EL (cell line): ENCODE measurements at regions not wholly inside any gene's neighbourhood (a gene's known extent, or its start where the extent isn't known, plus 50 kb on each side); places are given as distances from the start of the nearest gene placed in this dataset.
"Not testable (repeated sequence)": the region's sequence is repeated elsewhere in the genome, so short reads cannot be mapped to it uniquely, and the experiment has no call there.

Experiments used
- DNase-seq: peaks from one replicate; pipeline ENCODE4 v3.0.0-alpha.2; 2016

DNA sequence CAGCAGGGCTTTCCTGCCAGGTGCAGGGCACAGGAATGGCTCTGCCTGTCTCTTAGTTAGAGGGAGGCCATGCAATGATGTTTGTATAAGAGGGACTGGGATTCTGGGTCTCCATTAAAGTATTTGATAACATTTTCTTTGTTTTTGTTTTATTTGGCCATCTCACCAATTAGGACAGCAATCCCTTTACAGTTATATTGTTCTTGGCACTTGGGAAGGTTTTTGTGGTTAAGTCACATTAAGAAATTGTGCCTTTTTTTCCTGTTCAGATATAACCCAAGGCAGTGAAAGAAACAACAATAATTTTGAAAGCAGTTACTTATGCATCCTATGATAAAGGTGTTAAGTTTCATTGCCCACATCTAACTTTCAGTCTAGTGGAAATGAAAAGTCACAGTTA is 237.4 kb upstream of the PRSS58 start:
- not testable (repeated sequence) for DNase-seq

DNA sequence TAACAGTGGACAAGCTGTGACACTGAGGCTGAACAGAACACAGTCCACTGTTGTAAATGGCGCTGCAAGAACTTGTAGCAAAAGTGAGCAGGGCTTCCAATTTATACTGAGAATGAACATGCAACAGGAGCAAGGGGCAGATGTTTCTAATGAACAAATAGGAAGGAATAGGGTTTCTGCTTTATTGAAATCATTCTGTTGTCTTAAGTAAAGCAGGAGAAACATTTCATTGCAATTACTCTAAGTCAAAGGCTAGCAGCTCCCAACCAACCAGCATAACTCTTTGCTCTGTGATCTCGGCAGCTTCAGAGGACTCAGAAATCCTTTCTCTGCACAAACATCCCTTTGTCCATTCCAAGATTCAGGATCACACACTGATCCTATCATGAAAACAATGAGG is 236.2 kb upstream of the PRSS58 start:
- no peak for DNase-seq

DNA sequence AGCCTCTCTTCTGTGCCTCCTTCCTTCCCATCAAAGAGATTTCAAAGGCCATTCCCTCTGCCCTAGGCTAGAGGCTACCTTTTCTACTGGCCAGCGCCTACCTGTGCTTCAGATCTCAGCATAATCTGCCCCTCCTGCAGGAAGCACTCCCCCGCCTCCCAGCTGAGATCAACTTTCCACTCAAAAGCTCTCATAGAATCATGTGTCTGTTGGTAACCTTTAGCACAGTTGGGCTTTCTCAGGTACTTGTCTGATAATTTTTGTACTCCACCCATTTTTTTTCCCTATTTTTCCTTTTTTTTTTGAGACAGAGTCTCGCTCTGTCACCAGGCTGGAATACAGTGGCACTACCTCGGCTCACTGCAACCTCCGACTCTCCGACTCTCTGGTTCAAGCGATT is 231.0 kb upstream of the PRSS58 start:
- no peak for DNase-seq

DNA sequence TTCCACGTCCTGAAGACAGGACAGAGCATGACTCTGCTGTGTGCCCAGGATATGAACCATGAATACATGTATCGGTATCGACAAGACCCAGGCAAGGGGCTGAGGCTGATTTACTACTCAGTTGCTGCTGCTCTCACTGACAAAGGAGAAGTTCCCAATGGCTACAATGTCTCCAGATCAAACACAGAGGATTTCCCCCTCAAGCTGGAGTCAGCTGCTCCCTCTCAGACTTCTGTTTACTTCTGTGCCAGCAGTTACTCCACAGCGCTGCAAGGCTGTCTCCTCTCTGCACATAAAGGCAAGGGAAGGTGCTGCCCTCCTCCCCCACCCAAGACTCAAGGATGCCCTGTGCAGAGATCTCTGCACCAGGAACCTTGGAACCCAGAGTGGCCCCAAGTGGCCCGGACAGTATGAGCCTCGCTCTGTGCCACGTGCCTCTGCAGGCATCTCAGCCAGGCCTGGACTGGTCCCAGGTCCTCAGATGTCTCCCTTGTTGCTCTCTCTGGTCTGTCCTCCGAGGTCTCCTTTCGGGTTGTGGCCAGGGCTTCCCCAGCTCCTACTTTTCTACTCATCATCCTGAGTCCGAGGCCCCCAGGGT is 230.3 kb upstream of the PRSS58 start:
- no peak for DNase-seq

DNA sequence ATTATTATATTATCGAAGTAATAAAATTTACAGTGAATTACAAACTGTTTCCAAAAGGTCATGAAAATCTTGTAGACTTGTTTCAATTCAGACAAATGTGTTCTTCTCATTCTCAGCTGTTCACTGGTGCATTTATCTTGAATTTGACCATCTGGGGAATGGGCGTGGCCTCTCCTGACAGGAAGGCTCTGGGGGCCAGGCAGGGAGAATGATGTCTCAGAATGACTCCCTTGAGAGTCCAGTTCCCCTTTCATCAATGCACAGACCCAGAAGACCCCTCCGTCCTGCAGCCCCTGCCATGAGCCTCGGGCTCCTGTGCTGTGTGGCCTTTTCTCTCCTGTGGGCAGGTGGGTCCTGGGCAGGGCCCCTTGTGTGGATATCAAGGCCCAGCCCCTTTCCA is 229.7 kb upstream of the PRSS58 start:
- not testable (repeated sequence) for DNase-seq

DNA sequence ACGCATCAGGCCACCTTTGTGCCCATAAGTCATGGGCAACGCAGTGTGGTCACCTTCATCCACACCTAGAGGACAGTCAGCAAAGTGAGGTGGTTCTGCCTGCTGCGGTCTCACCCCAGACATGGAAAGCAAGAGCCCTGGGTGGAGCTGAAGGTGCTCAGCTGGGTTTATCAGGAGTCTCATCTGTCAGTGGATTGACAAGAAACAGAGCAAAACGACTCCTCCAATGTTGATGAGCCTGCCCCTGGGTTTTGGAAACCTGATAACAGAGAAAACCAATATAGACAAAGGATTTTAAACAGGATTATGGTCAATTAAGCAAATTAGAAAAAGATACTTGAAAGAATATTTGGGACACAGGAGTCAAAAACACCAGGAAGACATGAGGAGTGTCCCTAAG is 229.3 kb upstream of the PRSS58 start:
- no peak for DNase-seq

DNA sequence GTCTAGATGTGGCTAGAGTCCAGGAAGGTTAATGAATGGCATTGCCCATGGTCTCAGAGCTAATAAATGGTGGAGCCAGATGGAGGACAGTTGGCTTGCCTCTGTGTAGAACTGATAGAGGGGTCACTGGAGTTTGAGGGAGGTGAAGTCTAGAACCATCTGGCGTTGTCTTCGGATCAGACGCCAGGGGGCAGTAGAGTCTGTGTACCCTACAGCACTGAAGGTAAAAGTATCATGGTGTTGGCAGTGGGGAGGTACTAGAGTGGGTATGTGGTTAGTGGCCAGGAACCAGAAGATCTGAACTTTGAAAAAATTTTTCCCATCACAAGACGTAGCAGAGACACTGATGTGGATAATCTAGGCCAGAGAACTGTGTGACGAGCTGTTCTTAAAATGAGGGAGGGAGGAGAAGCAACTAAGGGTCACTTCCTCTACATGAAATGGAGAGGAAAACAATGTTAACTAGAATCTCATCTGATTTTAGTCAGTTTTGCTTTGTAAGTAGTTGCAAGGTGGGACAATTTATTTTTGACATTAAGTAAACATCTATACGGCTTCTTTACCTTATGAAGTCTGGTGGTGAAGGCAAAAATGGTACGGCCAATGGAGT is 227.9 kb upstream of the PRSS58 start:
- DNase-seq = no peak

DNA sequence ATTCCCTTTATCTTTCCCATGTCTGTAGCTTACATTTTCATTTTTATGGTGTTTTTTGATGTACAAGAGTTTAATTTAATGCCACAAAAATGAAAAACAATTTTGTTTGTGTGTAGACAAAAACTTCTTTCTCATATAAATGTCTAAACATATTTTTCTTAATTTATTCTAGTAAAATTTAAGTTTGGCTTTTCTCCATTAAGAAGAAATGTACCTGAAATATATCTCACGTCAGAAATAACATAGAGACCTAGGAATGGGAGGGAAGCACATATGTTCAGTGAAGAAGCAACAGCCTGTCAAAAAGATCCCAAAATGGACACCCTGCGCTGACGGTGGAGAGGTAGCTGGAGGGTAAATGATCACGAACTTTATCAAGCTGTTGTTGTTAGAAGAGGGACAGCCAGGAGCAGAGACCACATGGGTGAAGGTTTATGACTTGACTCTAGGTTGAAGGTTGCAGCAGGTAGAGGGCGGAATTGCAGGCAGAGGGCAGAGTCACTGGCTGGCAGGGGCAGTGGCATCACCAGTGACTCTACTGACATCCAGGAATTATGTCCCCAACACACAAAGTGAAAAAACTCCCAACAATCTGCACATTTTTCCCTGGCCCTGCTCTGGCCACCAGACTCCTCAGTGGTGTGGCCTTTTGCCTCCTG is 225.9 kb upstream of the PRSS58 start:
- no peak for DNase-seq

DNA sequence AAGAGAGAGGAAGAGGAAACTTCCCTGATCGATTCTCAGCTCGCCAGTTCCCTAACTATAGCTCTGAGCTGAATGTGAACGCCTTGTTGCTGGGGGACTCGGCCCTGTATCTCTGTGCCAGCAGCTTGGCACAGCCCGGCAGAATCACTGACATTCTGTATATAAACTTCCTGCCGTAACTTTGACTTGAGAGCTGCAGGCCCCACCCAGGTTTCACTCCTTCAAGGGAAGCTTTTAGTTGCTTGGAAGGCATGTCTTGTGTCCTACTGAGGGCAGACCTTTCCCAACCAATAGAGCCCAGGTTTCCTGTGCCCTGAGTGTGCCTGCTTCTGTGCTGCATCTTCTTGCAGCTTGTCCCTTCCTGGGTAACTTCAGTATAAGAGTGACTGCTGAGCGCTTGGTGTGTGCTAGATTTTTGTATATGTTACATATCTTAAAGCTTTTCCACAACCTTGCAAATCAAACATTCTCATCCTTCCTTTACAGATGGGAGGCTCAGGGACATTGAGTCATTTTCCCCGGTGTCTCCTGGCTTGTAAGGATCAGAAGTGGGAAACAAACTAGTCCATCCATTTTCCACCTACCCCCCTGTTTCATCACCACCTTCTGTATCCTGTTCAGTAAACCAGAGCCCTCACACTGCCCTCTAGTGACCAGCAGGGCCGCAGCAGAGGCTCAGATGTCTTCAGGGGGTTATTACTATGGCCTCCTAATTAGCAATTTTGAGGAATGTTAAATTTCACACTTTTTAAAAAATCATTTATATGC is 225.2 kb upstream of the PRSS58 start:
- peak; percentile 59 for DNase-seq

DNA sequence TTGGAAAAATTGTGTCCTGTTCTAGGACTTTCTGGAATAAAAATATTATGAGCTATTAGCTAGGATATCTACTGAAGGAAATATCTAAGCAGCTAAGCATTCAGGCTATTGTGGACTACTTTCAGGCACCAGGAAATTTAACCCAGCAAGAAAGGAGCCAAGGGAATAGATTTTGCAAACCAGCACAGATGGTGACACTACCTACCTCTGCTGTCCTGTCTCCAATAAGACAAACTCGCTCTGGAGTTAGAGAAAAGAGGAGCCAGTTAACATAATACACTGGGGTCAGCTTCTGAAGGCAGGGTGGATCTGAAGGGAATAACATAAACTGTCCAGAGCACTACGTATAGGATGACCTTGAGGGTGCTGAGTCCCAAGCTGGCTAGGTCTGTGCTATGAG is 223.7 kb upstream of the PRSS58 start:
- peak; percentile 41 for DNase-seq

DNA sequence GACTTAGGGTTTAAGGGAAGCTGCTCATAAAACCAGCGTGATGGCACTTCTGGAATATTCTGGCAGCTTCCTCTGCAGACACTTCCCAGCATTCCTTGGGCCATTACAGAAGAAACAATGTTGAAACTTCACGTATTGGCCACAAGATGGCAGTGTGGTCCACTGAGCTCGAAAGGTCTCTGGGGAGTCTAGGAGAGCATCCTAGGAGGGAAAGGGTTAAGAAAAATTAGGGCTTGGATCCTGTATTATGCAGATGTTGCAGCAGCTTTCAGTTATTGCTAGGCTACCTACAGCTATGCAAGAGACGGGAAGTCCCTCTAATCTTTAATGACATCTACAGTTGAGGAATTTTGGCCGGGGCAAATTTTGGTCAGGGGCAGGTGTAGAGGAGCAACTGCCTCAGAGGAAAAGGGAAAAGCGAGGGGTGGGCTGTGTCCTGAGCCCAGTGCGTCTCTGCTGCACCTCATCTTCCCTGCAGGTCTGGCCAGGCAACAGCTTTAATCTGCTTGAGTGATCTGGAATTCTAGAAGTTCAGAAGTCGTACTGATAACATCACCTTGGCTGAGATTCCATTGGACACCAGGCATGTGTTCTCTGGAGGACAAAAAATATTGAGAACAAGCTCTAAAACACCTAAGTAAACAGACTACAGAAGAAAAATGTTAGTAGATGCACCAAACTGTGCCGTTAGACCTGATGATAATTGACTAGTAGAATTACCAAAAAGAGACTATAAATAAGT is 220.8 kb upstream of the PRSS58 start:
- peak; percentile 71 for DNase-seq

DNA sequence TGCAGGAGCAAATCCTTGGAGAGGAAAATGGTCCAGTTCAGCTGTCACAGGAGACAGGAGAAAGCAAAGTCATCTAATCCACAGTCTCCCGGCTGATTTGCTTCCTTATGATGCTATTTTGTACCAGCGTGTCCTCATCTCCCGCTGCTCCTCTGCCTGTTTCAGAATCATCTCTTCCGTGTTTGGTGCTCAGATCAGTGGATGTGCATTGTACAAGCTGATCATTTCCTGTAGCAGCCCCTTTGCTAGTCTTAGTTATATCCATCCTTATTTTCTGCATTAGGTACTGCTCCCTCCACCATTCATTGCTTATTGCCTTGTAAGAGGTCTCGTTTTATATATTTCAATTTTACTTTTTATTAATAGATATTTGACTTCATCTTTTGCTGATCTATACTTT is 219.9 kb upstream of the PRSS58 start:
- DNase-seq = not testable (repeated sequence)

DNA sequence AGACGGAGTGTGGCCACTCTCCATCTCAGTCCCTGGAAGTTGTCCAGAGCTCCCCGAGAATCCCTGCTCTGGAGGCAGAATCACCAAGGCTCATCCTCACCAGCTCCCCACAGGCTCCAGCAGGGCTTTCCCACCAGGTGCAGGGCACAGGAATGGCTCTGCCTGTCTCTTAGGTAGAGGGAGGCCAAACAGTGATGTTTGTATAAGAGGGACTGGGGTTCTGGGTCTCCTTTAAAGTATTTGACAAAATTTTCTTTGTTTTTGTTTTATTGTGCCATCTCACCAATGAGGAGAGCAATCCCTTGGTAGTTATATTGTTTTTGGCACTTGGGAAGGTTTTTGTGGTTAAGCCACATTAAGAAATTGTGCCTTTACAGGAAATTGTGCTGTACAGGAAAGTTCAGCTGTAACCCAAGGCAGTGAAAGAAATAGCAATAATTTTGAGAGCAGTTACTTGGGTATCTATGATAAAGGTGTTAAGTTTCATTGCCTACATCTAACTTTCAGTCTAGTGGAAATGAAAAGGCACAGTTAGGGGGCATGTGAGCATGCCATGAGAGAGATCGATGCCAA is 219.3 kb upstream of the PRSS58 start:
- DNase-seq = peak; percentile 55

DNA sequence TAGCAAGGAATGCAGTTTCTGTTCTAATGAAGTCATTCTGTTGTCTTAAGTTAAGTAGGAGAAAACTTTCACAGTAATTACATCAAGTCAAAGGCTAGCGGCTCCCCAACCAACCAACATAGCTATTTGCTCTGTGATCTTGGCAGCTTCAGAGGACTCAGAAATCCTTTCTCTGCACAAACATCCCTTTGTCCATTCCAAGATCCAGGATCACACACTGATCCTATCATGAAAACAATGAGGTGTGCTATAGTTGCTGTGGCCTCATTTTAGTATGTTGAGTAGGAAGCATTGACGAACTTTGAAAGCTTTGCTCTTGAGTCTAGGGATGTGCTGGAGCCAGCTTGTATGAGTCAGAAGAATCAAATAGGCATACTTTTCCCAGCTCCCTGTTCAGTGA is 218.2 kb upstream of the PRSS58 start:
- DNase-seq = no peak

DNA sequence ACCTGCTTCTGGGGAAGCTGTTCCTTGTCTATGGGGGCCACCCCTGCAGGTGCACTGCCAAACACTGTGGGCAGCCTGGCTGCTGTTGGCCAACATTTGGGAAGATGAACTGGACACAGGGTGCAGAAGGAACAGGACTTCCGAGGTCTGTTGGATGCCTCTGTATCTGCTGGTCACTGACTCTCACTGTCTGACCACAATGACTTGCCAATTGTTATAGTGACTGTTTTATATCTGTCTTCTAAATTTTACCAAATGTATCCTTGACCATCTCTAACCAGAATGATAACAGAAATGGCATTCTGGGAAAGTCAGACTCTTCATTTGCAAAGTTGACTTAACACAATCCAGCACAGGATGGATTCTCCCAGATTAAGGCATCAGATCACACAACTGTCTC is 214.0 kb upstream of the PRSS58 start:
- no peak for DNase-seq

DNA sequence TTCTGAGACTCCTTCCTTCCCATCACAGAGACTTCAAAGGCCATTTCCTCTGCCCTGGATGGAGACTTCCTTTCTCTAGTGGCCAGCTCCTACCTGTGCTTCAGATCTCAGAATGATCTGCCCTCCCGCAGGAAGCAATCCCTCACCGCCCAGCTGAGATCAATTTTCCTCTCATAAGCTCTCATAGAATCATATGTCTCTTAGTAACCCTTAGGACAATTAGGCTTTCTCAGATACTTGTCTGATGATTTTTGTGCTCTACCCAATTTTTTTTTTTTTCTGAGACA is 212.6 kb upstream of the PRSS58 start:
- no peak for DNase-seq

DNA sequence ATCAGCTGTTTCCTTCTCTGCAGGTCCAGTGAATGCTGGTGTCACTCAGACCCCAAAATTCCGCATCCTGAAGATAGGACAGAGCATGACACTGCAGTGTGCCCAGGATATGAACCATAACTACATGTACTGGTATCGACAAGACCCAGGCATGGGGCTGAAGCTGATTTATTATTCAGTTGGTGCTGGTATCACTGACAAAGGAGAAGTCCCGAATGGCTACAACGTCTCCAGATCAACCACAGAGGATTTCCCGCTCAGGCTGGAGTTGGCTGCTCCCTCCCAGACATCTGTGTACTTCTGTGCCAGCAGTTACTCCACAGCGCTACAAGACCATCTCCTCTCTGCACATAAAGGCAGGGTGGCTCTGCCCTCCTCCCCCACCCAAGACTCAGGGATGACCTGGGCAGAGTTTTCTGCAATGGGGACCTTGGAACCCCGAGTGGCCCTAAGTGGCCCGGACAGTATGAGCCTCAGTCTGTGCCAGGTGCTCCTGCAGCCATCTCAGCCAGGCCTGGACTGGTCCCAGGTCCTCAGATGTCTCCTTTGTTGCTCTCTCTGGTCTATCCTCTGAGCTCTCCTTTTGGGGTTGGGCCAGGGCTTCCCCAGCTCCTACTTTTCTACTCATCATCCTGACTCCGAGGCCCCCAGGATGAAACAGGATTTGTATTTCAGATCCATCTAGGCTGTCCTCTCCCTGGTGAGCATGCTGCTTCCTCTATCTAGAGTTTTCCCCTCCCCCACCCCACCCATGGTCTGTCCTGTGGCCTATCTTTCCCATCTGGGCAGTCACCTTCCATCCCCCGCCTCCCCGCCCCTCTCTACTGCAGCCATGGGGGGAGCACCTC is 212.1 kb upstream of the PRSS58 start:
- no peak for DNase-seq

DNA sequence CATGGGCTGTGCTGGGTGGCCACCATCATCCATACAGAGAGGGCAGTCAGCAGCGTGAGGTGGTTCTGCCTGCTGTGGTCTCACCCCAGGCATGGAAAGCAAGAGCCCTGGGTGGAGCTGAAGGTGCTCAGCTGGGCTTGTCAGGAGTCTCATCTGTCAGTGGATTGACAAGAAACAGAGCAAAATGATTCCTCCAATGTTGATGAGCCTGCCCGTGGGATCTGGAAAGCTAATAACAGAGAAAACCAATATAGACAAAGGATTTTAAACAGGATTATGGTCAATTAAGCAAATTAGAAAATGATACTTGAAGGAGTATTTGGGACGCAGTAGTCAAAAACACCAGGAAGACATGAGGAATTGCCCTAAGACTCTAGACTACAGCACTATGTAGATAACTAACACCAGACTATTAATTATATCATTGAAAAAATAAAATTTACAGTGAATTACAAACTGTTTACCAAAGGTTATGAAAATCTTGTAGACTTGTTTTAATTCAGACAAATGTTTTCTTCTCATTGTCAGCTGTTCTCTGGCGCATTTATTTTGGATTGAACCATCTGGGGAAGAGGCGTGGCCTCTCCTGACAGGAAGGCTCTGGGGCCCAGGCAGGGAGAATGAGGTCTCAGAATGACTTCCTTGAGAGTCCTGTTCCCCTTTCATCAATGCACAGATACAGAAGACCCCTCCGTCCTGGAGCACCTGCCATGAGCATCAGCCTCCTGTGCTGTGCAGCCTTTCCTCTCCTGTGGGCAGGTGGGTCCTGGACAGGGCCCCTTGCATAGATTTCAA is 211.2 kb upstream of the PRSS58 start:
- DNase-seq = no peak

DNA sequence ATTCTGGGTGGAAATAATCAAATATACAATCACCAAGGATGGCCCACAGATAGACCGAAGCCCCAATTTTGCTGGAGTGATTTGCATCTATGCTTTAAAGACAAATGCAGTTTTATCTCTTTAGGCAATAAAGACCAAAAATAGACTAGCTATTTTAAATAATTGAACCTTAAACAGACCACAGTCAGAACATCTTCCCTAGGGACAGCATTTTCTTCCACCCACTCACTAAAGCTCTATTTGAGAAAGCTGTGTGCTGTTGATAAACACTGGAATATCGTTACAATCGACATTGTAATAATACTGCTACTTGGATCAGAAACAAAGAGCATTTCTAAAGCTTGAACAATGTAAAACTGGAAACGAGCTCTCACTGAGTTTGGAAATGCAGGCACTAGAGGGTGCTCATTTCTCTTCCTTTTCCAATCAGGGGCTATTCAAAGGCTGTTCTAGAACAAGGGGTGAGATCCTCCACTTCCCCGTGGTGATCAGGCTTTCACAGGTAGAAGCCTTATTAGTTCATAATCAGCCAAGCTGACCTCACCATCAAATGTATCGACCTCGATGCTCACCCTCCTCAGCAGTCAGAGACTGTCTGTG is 209.3 kb upstream of the PRSS58 start:
- DNase-seq = not testable (repeated sequence)

DNA sequence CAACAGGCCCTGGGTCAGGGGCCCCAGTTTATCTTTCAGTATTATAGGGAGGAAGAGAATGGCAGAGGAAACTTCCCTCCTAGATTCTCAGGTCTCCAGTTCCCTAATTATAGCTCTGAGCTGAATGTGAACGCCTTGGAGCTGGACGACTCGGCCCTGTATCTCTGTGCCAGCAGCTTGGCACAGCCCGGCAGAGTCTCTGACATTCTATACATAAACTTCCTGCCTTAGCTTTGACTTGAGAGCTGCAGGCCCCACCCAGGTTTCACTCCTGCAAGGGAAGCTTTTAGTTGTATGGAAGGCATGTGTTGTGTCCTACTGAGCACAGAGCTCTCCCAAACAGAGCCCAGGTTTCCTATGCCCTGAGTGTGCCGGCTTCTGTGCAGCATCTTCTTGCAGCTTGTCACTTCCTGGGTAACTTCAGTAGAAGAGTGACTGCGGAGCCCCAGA is 205.6 kb upstream of the PRSS58 start:
- no peak for DNase-seq

DNA sequence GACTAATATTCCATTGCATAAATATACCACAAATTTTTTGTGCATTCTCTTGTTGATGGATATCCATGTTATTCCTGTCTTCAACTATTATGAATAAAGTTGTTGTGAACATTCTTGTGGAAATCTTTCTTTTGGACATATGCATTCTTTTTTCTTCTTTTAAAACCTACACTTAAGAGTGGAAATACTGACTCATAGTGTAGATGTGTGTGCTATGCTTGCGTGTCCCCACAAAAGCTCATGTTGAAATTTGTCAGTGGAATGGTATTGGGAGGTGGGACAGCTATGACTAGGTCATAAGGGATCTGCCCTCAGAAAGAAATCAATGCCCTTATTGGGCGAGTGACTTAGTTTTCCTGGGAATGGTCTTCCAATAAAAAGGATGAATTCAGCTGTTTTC is 203.6 kb upstream of the PRSS58 start:
- peak; percentile 97 for DNase-seq
